HUDEP-2 (cell line): ENCODE measurements at regions not wholly inside any gene's neighbourhood (a gene's known extent, or its start where the extent isn't known, plus 50 kb on each side); places are given as distances from the start of the nearest gene placed in this dataset.
A peak's percentile ranks its signal among the peaks of the same experiment; 100 is the strongest.
"Not testable (repeated sequence)": the region's sequence is repeated elsewhere in the genome, so short reads cannot be mapped to it uniquely, and the experiment has no call there.

Experiments used
- DNase-seq, 76 experiments: peaks; one replicate each; lab custom pipeline; 2025; ENCODE audit not compliant: unreplicated experiment in 76 of 76; lab: John Stamatoyannopoulos, UW

DNA sequence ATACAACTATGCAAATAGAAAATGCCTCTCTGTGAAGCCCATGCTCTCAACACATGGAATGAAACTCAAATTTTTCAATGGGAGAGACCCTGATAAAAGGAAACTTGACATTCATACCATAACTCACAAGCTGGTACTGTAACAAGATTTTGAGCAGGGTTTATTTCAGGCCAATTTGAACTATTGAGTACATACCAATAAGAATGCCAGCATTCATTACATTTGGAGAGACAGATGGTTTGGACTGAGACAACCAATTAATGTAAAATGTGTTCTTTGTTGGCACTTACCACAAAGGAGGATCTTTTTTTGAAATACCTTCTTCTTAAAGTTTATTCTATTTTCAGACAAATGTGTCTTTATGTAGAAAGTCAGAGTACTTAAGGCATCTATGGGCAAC, 1357.0 kb upstream of the GOT2 start:
- no peak for DNase-seq

DNA sequence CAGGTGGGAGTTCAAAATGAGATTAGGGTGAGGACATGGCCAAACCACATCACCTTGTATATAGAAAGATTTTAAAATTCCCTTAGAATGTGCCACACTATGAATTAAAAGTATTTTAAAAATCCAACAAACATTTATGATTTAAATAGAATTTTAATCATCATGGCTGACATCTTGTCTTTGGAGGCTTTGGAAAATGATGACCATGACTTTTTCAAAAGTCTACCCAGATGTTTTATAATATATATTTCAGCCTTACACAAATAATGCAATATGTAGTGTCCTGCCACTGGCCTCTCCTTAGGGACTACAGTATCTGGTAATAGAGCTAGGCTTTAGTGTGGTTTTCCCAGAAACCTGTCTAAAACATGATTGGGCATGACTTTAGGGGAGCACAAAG, 1353.4 kb upstream of the GOT2 start:
- no peak for DNase-seq

DNA sequence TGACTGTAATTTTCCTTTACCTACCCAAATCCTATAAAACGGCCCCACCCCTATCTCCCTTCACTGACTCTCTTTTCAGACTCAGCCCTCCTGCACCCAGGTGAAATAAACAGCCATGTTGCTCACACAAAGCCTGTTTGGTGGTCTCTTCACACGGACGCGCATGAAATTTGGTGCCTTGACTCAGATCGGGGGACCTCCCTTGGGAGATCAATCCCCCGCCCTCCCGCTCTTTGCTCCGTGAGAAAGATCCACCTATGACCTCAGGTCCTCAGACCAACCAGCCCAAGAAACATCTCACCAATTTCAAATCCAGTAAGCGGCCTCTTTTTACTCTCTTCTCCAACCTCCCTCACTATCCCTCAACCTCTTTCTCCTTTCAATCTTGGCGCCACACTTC, 1344.7 kb upstream of the GOT2 start:
- DNase-seq = not testable (repeated sequence)

DNA sequence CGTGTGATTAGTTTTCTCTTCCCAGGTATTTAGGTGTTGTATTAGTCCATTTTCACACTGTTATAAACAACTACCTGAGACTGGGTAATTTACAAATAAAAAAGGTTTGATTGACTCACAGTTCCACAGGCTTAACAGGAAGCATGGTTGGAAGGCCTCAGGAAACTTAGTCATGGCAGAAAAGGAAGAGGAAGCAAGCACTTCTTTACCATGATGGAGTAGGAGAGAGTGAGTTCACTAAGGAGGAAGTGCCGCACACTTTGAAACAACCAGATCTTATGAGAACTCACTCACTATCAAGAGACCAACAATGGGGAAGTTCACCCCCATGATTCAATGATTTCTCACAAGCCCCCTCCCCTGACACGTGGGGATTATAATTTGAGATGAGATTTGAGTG, 1343.7 kb upstream of the GOT2 start:
- DNase-seq = no peak

DNA sequence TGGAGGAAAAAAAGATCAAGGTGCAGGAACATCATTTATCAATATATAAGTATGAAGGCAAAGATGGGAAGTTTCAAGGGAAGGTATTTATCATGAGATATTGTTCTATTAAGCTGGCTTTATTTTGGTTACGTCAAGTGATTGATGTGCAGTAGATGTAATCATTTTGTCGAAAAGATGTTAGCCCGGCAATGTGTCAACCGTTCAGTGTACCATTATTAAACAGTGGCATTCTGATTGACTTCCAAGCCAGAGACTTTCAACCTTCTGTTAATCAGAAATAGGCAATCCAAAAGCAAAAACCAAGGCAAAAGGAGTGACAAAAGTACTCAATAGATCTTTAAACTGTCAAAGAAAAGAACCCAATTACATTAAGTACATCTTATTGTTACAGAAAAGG, 1340.3 kb upstream of the GOT2 start:
- no peak for DNase-seq

DNA sequence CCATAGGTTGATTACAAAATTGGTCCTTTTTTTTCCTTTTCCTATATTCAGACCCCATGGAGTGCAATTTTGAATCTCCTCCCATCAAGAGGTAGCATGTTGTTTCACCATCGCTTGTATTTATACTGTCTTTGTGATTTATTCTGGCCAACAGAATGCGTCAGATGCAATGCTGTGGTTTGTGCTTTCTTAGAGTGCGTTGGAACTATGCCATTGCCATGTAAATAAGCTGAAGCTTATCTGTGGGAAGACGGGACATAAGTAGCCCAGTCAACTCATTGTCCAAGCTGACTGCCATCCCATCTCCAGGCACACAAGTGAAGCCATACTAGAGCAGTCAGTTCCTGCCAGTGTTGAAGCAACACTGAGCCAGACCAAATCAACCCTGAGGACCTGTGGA, 1339.3 kb upstream of the GOT2 start:
- no peak for DNase-seq

DNA sequence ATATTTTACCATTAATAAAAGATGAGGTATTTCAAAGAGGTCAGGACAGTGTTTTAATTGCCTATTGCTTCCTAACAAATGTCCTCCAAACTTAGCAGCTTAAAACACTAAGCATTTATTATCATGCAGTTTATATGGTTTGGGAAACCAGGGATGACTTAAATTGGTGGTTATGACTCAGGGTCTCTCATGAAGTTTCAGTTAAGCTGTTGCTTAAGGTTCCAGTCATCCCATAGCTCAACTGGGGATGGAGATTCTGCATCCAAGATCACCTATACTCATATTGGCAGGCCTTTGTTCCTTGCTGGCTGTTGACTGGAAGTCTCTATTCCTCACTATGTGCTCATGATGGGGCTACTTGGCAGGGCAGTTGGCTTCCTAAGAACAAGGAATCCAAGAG, 1329.9 kb upstream of the GOT2 start:
- no peak for DNase-seq

DNA sequence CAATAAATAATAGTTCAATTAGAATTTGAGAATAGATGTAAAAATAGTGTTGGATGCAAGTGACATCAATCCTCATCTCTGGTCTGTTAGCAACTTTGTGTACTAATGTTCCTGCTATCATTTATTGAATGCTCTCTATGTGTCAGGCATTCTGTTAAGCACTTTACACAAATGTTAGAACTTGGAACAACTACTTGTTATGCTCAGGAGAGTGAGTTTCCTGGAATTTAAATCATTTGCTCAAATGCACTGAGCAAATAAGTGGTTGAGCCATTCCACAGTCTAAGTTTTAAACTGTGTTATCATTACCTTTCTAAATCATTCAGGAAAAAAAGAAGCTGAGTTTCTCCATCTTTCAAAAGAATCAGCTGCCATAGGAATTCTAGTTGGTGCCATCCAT, 1327.3 kb upstream of the GOT2 start:
- DNase-seq = no peak

DNA sequence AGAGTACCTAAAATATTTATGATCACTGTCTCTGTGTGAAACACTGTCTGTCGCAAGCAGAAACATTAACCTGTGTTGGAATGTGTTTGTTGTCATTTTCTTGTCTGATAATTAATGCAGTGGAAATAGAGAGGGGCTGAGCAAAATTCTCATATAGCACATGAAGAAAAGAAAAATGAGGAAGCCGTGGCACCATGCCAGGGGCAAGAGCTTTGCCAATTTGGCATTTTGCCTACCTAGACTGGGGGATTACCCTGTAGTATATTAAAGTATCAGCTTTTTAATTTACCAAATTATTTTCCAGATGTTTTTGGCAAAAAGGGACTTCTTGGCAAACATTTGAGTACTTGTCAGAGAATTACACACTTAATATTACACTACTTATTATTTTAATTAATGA, 1326.6 kb upstream of the GOT2 start:
- DNase-seq = no peak

DNA sequence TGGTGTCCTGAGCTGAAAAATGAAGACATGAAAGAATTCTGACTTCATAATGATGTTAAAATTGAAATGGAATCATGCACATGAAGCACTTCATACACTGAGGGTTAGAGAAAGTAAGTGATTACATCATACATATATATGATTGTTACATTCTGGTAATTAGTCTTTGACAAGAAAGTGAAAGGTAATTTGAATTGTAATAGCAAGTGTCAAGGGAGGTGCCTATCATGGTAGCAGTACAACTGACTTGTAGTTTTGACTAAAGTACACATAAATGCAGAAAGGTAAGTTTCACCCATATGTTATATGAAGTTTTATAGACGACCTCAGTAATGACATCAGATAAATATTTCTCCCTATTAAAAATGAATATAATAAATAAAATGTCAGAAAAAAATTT, 1325.0 kb upstream of the GOT2 start:
- DNase-seq = no peak

DNA sequence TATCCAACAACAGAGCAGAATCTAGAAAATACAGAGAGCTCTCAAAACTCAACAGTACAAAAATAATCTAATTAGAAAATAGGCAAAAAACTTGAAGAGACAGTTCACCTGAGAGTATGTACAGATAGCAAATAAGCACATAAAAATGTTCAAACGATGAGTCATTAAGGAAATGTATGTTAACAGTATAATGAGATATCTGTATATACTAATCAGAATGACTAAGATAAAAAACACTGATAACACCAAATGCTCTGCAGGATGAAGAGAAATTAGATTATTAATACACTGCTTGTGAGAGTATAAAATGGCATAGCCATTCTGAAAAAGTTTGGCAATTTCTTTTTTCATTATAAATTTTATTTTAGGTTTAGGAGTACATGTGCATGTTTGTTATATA, 1307.6 kb upstream of the GOT2 start:
- DNase-seq = no peak

DNA sequence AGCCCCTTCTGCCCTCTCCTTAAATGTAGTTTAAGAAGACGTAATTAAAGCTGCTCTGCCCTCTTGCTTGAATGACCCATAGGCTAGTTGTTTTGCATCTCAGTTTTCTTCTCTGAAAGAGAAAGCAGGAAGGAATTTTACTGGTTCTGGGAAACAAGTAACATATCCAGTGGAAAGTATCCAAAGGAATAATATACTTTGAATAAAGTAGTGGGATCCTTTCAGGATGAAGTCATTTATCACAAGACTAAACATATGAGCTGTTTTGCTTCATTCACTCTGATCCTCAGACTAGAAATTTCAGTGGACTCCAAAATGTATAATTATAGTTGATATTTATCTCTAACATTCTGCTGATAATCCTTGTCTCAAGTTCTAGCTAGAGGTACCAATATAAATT, 1297.6 kb upstream of the GOT2 start:
- DNase-seq = no peak

DNA sequence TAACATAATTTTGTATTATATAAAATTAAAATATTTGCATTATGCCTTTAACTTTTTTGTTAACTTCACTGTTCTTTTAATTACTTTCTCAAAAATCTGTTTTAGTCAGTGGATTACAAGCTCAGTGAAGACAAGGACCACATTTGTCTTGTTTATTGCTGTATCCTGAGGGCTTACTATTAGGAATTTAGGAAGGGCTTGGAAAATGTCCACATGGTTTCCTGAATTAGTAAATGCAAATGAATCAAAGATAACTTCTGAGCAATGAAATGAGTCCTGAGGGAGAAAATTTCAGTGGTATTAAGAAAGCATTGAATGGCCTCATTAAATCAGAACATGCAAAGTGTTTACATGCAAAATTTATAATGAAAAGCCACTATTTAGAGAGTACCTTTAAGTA, 1293.2 kb upstream of the GOT2 start:
- no peak for DNase-seq

DNA sequence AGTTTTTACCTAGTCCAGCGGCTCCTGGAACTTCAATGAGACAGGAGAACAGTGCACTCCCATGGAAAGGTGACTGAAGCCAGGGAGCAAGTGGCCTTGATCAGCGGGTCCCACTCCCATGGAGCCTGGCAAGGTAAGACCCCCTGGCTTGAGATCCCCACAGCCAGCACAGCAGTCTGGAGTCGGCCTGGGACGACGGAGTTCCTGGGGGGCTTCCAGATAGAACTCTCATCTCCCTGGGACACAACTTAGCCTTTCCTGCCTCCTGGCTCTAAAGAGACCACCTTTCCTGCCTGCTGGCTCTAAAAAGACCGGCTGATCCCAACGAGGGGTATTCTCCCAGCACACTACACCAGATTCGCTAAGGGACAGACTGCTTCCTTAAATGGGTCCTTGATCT, 1279.0 kb upstream of the GOT2 start:
- DNase-seq = no peak

DNA sequence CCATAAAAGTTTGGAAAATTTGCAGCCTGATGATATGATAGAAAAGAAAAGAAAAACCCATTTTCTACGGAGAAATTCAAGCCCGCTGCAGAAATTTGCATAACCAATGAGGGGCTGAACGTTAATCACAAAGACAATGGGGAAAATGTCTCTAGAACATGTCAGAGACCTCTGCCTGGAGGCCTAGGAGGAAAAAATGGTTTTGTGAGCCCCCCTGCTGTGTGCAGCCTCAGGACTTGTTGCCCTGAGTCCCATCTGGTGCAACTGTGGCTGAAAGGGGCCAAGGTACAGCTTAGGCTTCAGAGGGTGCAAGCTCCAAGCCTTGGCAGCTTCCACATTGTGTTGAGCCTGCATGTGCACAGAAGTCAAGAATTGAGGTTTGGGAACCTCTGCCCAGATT, 1267.4 kb upstream of the GOT2 start:
- DNase-seq = no peak

DNA sequence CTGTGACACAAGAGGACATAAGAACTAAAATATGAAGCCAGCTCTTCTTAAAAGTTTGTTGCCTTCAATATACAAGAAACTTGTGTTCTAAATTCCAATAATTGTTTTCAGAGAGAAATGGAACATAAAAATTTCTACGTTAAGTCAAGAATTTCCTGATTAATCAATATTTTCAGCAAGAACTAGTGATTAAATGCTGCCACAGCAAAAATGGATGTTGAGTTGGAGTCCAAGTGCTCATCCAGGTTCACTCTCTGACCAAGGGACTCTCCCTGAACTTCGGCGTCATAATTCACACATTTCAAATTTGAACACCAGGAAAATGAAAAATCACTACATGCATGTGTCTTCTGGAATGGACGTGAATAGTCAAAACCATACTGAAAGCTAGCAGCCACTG, 1263.6 kb upstream of the GOT2 start:
- no peak for DNase-seq

DNA sequence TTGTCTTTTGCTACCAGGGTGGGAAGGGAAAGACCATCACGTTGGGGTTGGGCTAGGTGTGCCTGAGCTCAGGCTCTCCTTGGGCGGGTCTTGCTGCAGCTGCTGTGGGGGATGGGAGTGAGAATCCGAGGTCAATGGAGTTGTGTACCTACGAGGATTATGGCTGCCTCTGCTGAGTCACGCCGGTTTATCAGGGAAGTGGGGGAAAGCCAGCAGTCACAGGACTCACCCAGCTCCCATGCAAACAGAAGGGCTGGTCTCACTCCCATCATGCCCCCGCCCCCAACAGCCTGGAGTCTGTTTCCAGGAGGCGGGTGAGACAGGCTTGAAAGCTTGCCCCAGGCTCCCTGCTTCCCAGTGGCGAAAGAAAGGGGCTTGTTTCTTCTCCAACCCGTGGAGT, 1259.0 kb upstream of the GOT2 start:
- DNase-seq = peak in 1 of 76 experiments; percentile 13

DNA sequence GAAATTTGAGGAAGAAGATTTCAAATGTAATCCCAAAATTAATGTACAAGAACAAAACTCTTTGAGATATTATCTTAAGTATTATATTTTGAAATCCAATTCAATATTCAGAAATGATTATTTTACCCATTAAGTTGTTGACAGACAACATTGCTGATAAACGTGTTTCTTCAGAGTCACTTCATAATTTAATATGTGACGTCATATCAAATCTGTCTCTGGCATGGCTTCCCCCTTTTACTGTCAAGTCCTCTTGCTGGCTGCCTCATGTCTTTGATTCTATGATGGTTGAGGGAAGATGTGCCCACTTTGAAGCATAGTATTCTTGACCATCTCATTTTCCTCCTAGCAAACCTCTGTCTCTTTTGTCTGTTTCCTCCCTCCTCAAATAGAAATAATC, 1257.1 kb upstream of the GOT2 start:
- DNase-seq = no peak

DNA sequence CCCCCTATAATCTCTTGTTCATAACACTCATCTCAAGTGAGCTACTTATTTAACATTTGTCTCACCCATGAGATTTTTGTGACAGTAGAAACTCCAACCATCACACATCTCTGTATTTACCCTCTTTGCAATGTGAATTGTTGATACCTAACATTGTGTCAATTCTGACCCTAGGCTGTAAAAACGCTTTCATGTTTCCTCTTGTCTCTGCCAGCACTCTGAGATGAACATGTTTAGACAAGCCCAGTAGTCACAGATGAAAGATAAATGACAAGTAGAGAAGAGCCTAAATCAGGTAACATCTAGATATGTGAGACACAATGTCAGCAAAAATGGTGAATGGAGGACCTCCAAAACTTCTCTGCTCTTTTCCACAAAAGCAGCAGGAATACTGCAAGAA, 1254.5 kb upstream of the GOT2 start:
- DNase-seq = no peak

DNA sequence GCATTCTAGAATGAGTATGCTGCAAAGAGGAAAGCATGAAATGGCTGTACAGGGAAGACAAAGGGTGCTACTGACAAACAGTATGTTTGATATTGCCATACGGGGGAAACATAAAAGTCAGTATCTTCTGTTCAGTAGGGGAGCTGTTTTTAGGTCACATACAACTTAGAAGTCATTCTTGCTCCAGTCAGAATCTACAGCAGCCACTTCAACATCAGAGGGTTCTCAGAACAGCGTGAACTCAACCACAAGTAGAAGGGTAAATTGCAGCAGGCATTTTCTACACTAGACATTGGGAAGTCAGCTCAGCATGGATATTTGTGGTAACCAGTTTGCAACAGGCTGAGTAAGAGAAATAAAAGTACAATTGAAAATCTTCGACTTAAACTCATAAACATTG, 1241.8 kb upstream of the GOT2 start:
- no peak for DNase-seq

DNA sequence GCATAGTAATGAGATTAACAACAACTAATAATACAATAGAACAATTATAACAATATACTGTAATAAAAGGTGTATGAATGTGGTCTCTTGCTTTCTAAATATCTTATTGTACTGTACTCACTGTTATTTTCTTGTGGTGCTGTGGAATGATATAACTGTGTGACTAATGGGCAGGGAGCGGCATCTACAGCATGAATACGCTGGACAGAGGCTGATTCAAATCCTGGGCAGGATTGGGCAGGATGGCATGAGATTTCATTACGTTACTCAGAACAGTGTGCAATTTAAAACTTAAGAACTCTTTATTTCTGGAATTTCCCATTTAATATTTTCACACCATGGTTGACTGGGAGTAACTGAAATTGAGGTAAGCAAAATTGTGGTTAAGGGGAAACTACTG, 1239.8 kb upstream of the GOT2 start:
- DNase-seq = no peak

DNA sequence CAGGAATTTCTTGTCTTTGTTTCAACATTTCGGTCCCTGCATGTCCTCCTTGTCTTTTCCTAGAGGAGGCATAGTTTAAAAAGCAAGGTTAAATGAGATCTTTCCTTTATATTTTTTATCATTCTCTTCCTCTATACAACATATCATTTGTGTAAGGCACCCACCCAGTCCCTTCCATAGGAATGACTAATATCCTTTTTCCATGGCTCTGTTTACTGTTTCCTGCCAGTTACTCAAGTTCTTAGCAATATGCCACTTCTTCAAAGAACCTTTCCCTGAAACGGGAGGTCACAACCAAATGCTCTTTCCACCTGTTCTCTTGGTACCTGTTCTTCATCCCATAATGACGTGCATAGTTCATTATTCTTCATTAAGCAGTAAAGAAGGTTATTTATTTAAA, 1237.1 kb upstream of the GOT2 start:
- DNase-seq = no peak

DNA sequence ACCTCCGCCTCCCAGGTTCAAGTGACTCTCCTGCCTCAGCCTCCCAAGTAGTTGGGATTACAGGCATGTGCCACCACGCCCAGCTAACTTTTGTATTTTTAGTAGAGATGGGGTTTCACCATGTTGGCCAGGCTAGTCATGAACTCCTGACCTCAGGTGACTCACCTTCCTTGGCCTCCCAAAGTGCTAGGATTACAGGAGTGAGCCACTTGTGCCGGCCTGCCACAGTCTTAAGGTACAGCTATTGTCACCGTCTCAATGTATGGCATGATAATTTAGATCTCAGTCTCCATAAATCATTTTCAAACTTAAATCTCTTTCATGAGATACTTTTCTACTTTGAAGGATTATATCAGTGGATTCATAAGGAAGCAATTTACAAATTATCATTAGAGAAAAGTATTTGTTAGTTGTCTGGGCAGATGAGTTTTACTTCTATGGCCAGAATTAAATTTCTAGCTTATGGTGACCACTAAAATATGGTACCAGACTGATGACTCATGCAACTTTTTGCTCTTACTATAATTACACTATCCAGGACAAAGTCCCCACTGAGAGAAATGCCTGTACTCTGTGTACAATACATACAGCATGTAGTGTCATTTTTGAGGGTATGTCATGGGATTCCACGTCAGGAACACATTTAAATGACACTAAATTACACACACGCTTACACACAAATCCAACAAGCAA, 1230.3 kb upstream of the GOT2 start:
- DNase-seq = no peak
